ENCODE measurements at regions not wholly inside any gene's neighbourhood (a gene's known extent, or its start where the extent isn't known, plus 50 kb on each side); places are given as distances from the start of the nearest gene placed in this dataset.

GRCh38 chr4:59869559-59869958 lies 1330.6 kb upstream of the ADGRL3 start (continued):
- TF ChIP-seq CEBPZ (IDR thresholded peaks at IDR 0.05; ENCODE audit: low read depth, low read length) (no peak), ZNF592 (IDR thresholded peaks at IDR 0.05) (no peak)

- Histone ChIP-seq H3K9me3 (replicated peaks; ENCODE audit: control insufficient read depth, insufficient read depth, low read length) (no peaks in the 10 kb centered on the region), H3K27ac (ENCODE audit: control insufficient read depth, insufficient read depth) (no peak overlapping the region), H3K9ac (ENCODE audit: control insufficient read depth, insufficient read depth, low read length) (no peak overlapping the region), H3K27me3 (replicated peaks in 1 of 2; ENCODE audit: control insufficient read depth in 2 of 2, insufficient read depth in 2 of 2, low read length in 1 of 2) (no peaks in the 10 kb centered on the region), H4K20me1 (ENCODE audit: control insufficient read depth, insufficient read depth) (no peaks in the 10 kb centered on the region), H3K36me3 (ENCODE audit: control insufficient read depth in 2 of 2, insufficient read depth in 2 of 2, low read length in 1 of 2) (no peaks in the 10 kb centered on the region), H3K4me3 (no peak overlapping the region), H3K4me1 (ENCODE audit: control insufficient read depth, insufficient read depth, low read length) (no peaks in the 10 kb centered on the region), H3K79me2 (ENCODE audit: control insufficient read depth, insufficient read depth, low read length) (no peaks in the 10 kb centered on the region), H3K4me2 (ENCODE audit: control insufficient read depth, insufficient read depth) (no peak overlapping the region), H2AFZ (ENCODE audit: control insufficient read depth, low read depth, low read length) (no peak overlapping the region)
- DNase-seq (ENCODE audit: low read depth, low spot score) = no peak
- intact Hi-C loops (cut with micrococcal nuclease; ENCODE audit: unreplicated experiment) = no loop called here
- SMC1A ChIA-PET (ENCODE audit: uncharacterized antibody, unreplicated experiment) = no interaction called here
- CTCF ChIA-PET = no interaction called here
- in situ Hi-C loops (cut with MboI) = no loop called here
- POLR2A ChIA-PET = no interaction called here
- no peak for TF ChIP-seq SREBF1 (IDR thresholded peaks at IDR 0.05; ENCODE audit: low read length)
- no peak for TF ChIP-seq CREB1 (IDR thresholded peaks at IDR 0.05; ENCODE audit: low read depth)
- no peak for TF ChIP-seq RB1 (IDR thresholded peaks at IDR 0.05; ENCODE audit: borderline replicate concordance)
- TF ChIP-seq SUZ12 (IDR thresholded peaks at IDR 0.05; ENCODE audit: unreplicated experiment) = no peak
- no peak for TF ChIP-seq MEF2B (IDR thresholded peaks at IDR 0.05; ENCODE audit: partially characterized antibody, poor library complexity, severe bottlenecking)
- no peak for TF ChIP-seq PAX8 (IDR thresholded peaks at IDR 0.05)
- TF ChIP-seq POLR2AphosphoS5 (IDR thresholded peaks at IDR 0.05; ENCODE audit: low read length) = no peak
- no peak for TF ChIP-seq CTCF (IDR thresholded peaks at IDR 0.05 in 2 of 3, conservative IDR thresholded peaks at IDR 0.05 in 1 of 3; ENCODE audit: control insufficient read depth in 2 of 3, extremely low read depth in 1 of 3, insufficient read depth in 1 of 3, low read depth in 3 of 3, low read length in 3 of 3)
- ATAC-seq = no peak
- RAD21 ChIA-PET (ENCODE audit: unreplicated experiment) = interaction anchor here (0.6 kb wide), 1 partner anchor 17 kb away, joined by 3 read pairs; no protein-coding TSS in a partner anchor
- no TSS peak for BruUV-seq (replicated peaks)
- no peak for FAIRE-seq
Observed at GRCh38 chr4:59881632-59882031, 1318.5 kb upstream of the ADGRL3 start.

Data from GM12878 (cell line).